ENCODE measurements at regions not wholly inside any gene's neighbourhood (a gene's known extent, or its start where the extent isn't known, plus 50 kb on each side); places are given as distances from the start of the nearest gene placed in this dataset.

- DNase-seq (ENCODE audit: low read depth), result no peak
- TF ChIP-seq CTCF (IDR thresholded peaks at IDR 0.05; ENCODE audit: low read depth, low read length, missing control alignments), result no peak
- H3K4me3 ChIP-seq (ENCODE audit: low read depth, low read length), result no peak overlapping the region
Observed at GRCh38 chr16:54594601-54595391, 308.2 kb upstream of the IRX3 start.

GRCh38 chr16:54591816-54592246 lies 305.2 kb upstream of the IRX3 start:
- DNase-seq (ENCODE audit: low read depth), result no peak
- no peak overlapping the region for H3K4me3 ChIP-seq (ENCODE audit: low read depth, low read length)
- TF ChIP-seq CTCF (IDR thresholded peaks at IDR 0.05; ENCODE audit: low read depth, low read length, missing control alignments), result no peak

- no peak for TF ChIP-seq CTCF (IDR thresholded peaks at IDR 0.05; ENCODE audit: low read depth, low read length, missing control alignments)
Observed at GRCh38 chr16:54590836-54591235, 304.2 kb upstream of the IRX3 start.

GRCh38 chr16:54589326-54589725 lies 302.7 kb upstream of the IRX3 start:
- DNase-seq (ENCODE audit: low read depth), result no peak
- TF ChIP-seq CTCF (IDR thresholded peaks at IDR 0.05; ENCODE audit: low read depth, low read length, missing control alignments), result no peak
- no peak overlapping the region for H3K4me3 ChIP-seq (ENCODE audit: low read depth, low read length)

More at GRCh38 chr16:54590836-54591235, 304.2 kb upstream of the IRX3 start:
- no peak for DNase-seq (ENCODE audit: low read depth)
- H3K4me3 ChIP-seq (ENCODE audit: low read depth, low read length), result no peak overlapping the region

- no peak overlapping the region for H3K4me3 ChIP-seq (ENCODE audit: low read depth, low read length)
- no peak for DNase-seq (ENCODE audit: low read depth)
- TF ChIP-seq CTCF (IDR thresholded peaks at IDR 0.05; ENCODE audit: low read depth, low read length, missing control alignments), result no peak
Observed at GRCh38 chr16:54588026-54588425, 301.4 kb upstream of the IRX3 start.

- DNase-seq (ENCODE audit: low read depth), result no peak
- H3K4me3 ChIP-seq (ENCODE audit: low read depth, low read length), result no peak overlapping the region
- no peak for TF ChIP-seq CTCF (IDR thresholded peaks at IDR 0.05; ENCODE audit: low read depth, low read length, missing control alignments)
Observed at GRCh38 chr16:54587176-54587515, 300.6 kb upstream of the IRX3 start.

Data from GM12864 (cell line).